ENCODE measurements at regions not wholly inside any gene's neighbourhood (a gene's known extent, or its start where the extent isn't known, plus 50 kb on each side); places are given as distances from the start of the nearest gene placed in this dataset.
"Not testable (repeated sequence)": the region's sequence is repeated elsewhere in the genome, so short reads cannot be mapped to it uniquely, and the experiment has no call there.

DNA sequence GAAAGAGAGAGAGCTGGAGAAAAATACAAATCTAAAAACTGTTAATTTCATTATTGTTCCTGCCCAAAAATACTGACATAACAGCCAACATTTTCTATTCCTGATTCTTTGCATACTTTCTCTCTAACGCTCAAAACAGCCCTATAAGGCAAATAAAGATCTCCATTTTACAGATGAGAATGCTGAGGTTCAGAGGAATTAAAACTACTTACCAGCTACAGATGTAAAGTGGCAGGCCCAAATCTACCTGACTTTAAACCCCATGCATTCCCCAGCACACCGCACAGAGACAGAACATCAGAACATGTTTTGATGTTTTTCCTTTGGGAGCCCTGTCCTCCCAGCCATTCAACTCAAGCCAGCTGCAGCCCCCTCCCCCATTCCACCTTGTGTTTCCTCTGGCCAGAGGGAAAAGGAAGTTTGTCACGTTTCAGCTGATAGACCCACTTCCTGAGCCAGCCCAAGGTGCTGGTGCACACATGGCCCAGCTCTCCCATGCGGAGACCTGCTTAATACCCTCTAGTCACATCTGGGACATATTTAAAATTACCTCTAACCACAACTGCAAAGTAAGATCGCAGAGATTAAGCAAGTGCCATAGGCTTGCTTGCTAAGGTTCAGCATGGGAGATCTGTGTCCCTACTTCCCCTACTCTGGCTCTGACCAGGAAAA is 133.1 kb upstream of the NFIA start:
- DNase-seq = no peak

DNA sequence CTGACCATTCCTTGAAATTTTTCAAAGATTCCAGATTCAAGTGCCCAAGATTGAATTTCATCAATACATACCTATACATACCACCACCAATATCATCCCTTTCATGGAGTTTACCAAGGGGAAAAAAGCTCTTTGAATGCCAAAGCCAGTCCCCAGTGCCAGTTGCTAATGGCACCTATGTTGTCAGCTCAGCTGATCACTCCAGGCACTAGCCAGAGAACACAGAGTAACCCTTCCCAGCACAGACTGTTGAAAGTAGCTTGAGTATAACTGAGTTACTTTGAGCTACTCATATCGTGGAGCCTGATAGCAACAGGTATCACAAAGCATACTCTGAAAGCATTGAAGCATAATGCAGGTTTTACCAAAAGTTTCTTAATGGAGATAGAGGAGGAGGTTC is 133.9 kb upstream of the NFIA start:
- DNase-seq = no peak

GRCh38 chr1:60947367-60947766 is 135.0 kb upstream of the NFIA start:
- no peak for DNase-seq

DNA sequence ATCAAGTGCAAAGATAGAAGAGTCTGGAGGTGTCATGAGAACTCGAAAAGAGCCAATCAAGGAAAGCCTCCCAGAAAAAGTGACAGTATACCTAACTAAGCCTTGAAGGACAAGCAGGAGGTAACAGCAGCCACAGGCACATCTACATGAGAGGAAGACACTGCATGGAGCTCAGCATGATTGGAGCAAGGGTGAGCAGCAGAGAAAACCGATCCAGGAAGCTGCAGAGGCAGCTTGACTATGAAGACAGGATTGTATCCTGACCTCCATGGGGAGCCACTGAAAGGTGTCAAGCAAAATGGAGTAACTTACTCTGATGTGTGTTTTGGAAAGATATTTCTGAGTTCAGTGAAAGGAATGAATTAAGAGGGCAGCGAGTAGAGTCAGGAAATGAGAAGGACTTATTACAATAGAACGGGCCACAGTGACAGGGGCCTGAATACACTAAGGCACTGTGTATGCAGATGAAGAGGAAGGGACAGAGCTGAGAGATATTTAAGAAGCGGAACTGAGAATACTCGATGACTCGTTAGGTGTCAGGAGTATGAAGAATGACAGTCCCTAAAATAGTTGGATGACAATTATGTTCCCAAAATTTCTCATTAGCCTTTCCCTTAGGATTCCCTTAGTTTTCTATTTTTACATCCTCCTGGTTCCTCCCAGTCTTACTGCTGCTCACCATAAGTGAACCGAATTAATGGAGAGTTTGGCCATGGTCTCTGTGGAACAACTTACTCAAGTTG is 139.3 kb upstream of the NFIA start:
- DNase-seq = no peak

- no peak for DNase-seq
Observed at GRCh38 chr1:60942291-60942690, 140.1 kb upstream of the NFIA start.

DNA sequence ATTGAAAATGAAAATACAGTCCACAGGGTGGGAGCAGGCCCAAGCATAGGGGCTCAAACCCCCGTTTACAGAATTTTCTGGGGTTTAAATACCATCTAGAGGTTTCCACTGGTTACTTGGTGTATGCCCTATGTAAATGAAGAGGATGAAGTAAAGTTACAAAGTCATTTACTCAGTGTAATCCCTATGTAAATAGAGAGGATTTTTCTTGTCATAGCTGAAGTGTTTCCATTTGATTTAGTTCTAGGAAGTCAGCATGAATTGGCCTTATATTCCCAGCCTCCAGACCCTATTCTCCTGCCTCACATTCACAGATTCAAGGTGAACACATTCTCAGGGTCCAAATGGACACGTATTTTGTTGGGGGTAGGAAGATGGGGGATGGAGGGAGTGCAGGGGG is 141.7 kb upstream of the NFIA start:
- DNase-seq = not testable (repeated sequence)

DNA sequence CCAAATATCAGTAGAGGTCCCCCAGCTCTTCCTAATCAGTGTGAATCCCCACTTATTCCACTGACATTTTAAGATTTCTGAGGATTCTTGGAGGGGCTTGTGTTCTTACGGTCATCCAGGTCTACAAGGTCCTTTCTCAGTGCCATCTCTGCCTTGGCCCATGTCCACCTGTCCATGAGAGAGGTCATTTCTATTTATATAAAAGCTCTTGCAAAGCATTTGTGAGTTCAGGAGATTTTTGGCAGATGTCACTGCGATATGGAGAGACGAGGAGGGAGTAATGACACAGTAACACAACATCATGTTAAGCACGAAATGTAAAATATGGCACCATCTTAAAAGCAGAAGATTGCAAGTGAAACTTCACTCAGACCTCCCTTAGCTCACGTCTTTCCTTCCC is 144.6 kb upstream of the NFIA start:
- DNase-seq = no peak

DNA sequence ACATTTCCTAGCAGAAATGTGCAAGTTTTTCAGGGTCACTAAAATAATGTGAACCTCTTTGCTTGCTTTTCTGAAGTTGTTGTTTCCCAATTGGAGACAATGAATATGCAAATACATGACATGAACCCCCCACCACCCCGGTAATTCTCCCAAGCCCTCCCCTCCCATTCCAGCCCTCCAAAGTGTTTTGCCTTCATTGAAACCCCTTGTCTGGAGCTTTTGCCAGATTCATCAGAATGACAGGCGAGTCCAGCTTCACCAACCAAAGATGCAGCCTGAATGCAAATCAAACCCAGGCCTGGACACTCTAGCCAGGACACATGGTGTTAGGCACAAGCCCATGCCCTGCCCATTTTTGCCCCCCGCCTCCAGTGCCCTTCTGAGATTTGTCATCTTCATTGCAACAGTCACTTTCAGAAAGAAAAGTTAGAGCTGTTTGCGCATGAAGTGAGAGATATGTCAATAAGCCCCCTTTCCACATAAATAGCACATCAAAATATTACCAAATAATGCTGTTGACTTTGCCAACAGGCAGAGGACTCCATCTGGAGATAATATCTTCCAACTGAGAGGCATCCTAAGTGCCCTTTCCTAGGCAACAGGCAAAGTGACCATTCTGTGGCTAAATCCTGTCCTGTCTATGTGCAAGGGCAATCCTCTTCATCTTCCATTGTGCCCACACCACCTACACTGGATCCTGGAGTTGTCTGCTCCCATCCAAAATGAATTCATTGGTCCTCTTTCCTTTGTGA is 145.6 kb upstream of the NFIA start:
- DNase-seq = no peak

GRCh38 chr1:60936163-60936562 is 146.2 kb upstream of the NFIA start:
- DNase-seq = no peak

DNA sequence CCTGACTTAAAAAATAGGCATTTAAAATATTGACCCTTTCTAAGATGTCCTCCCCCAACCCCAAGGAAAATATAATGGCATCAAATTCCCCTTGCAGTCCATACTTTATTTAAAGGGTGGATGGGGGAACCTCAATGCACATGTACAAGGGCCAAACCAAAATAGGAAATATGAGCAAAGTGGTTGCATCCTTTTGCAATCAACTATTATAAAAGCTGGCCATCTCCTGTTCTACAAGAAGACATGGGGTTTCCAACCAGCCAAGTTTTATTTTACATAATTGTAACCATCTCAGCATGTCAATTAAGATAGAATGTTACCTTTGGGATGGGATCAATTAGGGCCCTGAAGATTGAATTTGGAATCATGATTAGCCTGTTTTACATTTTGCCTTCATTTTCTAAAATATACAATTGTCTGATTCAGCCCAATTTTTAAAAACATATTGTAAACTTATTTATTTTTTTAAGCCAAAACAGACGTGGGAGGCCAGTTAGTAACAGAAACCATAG is 146.7 kb upstream of the NFIA start:
- DNase-seq = no peak

DNA sequence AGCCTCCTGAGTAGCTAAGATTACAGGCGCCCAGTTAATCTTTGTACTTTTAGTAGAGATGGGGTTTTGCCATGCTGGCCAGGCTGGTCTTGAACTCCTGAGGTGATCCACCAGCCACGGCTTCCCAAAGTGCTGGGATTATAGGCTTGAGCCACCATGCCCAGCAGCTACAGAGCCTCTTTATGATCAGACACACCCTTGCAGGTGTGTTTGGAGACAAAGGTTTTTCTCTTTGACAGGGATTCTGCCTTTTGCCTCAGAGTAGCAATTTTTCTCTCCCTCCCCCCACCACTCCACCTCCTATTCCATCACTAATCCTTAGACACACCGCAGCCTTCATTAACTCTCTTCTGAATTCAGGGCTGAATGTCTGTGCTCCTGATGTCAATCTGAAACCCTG is 152.2 kb upstream of the NFIA start:
- no peak for DNase-seq

DNA sequence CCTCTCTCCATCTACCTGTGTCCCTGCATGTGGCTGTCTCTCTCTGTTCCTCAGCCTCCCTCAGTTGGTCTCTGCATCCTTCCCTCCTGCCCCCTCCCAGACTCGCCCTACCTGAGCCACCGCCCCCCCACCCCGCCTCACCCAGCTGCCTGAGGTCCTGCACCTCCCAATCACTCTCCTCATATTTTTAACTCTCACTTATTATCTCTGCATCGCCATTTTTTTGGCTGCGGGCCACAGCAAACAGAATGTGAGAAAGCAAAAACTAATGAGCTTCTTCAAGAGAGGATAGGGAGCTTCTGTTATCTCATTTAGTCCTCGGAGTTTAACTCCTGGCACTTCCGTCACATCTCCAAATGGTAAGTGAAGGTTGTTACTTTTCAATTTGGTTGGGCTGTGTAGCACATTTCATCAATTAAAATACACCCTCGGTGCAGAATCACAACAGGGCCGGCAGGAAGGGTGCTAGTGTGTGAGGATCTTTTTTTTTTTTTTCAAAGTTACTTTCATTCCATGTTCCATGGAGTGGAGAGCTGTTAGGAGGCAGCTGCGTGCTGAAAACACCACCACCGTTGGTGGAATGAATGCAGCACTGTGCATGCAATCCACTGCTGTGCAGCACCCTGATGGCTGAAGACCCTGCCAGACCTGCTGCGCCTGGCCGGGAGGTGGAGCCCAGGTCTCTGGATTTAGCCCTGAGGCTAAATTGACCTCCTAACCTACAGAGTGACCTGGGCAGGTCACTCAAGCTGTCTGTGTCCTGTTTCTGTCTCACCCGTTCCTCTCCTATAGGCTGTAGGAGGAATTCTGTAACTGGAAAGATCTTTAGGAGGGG is 157.2 kb upstream of the NFIA start:
- DNase-seq = no peak

DNA sequence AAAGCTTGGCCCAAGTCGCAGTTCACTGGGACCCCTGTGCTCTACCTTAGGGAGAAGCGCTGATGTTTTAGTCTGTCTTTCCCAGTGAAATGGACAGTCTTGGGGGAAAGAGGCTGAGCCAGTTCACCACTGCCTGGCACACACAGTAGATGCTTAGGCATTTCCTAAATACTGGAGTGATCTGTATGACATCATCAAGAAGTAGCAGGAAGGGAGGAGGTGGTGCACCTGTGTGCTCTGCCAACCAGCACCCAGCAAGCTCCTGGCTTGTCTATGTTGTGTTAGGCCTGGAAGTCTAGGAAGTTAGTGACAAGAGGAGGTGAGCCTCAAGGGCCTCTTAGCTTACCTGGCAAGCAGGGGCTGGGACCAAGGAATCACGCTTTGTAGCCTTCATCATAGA is 158.2 kb upstream of the NFIA start:
- no peak for DNase-seq

GRCh38 chr1:60923389-60924087 is 158.8 kb upstream of the NFIA start:
- DNase-seq = no peak

- no peak for DNase-seq
Observed at GRCh38 chr1:60922304-60922703, 160.1 kb upstream of the NFIA start.

- no peak for DNase-seq
Observed at GRCh38 chr1:60921175-60921574, 161.2 kb upstream of the NFIA start.

DNA sequence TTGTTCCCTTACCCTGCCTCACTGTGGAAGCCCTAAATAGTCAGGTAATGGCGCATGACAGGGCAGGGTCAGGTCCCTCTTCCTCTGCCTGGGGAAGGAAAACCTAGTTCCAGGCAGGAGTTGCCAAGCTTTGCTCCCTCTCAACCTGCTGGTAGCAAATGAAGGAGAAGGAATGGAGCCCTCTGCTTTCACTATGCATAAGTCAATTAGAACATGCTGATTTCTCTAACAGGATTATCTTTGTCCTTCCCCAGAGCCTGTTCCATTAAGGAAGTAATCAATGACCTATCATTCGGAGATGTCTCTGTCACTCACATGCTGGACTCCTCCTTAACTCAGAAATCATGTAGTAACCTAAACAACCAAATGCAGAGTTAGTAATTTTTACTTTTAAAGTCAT is 161.8 kb upstream of the NFIA start:
- no peak for DNase-seq

DNA sequence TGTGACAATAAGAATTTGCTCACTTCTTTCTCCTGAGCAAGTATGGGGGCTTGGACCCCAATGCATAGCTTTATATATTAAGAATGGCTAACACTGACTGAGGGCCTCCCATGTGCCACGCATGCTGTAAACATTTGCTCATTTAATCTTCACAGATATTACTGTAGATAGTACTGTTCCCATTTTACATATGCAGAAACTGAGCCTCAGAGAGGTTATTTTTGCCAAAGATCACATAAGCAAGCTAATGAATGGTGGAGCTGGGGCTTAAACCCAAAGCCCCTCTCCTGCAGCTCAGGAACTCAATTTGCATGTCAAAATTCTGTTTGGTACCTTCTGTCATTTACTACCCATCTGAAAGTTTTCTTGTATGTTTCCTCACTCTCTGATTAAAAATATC is 163.5 kb upstream of the NFIA start:
- DNase-seq = no peak

GRCh38 chr1:60916906-60917305 is 165.5 kb upstream of the NFIA start:
- DNase-seq = no peak

- no peak for DNase-seq
Observed at GRCh38 chr1:60916199-60916598, 166.2 kb upstream of the NFIA start.

GRCh38 chr1:60915441-60915840 is 166.9 kb upstream of the NFIA start:
- no peak for DNase-seq

- no peak for DNase-seq
Observed at GRCh38 chr1:60914982-60915381, 167.4 kb upstream of the NFIA start.

All from left hindlimb (tissue), 1 donor.